GM12864 (cell line): ENCODE measurements at regions not wholly inside any gene's neighbourhood (a gene's known extent, or its start where the extent isn't known, plus 50 kb on each side); places are given as distances from the start of the nearest gene placed in this dataset.

Source experiments
- DNase-seq: peaks from one replicate; pipeline ENCODE4 v3.0.0-alpha.2; 2011; ENCODE audit warnings: low read depth
- H3K4me3 ChIP-seq: 2 replicates; pipeline ENCODE4 v1.5.1; 2011; ENCODE audit warnings: mild to moderate bottlenecking, low read depth, low read length, control low read depth
- CTCF ChIP-seq: IDR thresholded peaks from 2 replicates; pipeline ENCODE4 v1.5.1; 2011; ENCODE audit warnings: low read depth, mild to moderate bottlenecking, moderate library complexity, low read length, control low read depth, inconsistent platforms; ENCODE audit errors: missing control alignments

DNA sequence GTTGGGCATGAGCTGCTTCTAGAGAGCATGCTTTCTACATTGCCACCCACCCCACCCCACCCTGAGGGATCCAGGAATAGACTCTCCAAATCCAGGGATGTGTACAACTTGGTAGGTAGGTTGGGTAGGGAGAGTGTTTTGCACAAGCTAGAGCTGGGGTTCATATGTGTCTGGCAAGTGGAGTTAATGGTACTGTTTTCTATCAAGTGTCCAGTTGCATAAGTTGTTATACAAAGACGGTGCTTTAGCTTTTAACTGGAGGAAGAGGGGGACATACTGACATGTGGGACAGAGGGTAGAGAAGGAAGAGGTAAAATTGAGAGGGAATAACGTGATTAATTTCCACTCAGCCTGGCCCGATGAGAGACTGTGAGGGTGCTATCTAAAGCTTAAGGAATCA lies 51.0 kb upstream of the TNC start:
- DNase-seq, result no peak
- H3K4me3 ChIP-seq, result no peak overlapping the region
- no peak for TF ChIP-seq CTCF

- no peak for DNase-seq
- no peak for TF ChIP-seq CTCF
- no peak overlapping the region for H3K4me3 ChIP-seq
These were observed 52.6 kb upstream of the TNC start for GRCh38 chr9:115170358-115171073.

GRCh38 chr9:115171921-115172388 lies 54.0 kb upstream of the TNC start:
- no peak for TF ChIP-seq CTCF
- no peak overlapping the region for H3K4me3 ChIP-seq
- no peak for DNase-seq

DNA sequence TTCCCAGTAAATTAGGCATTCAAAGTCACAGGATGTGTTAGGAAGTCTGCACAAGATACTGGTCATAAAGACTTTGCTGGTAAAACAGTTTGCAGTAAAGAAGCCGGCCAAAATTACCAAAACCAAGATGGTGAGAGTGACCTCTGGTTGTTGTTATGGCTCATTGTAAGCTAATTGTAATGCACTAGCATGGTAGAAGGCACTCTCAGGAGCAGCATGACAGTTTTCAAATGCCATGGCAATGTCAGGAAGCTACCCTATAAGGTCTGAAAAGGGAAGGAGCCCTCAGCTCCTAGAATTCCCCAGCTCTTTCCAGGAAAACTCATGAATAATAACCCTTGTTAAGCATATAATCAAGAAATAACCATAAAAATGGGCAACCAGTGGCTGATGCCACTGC lies 64.3 kb upstream of the TNC start:
- DNase-seq, result no peak
- no peak overlapping the region for H3K4me3 ChIP-seq
- TF ChIP-seq CTCF, result no peak

DNA sequence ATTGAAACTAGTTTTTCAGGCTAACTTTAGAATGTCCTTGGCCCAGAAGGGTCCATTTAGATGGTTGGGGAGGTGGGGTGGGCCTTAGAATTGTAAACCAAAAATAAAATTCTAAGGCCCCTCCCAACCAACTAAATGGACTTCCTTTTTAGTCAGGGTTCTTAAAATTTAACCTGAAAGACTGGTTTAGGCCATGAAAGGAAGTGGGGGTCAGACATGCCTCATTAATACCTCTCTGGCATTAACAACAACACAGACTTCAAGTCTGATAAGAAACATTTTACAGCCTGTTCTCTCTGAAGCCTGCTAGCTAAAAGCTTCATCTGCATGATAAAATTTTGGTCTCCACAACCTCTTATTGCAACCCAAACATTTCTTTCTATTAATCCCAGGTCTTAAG lies 65.5 kb upstream of the TNC start:
- no peak for DNase-seq
- H3K4me3 ChIP-seq, result no peak overlapping the region
- no peak for TF ChIP-seq CTCF

DNA sequence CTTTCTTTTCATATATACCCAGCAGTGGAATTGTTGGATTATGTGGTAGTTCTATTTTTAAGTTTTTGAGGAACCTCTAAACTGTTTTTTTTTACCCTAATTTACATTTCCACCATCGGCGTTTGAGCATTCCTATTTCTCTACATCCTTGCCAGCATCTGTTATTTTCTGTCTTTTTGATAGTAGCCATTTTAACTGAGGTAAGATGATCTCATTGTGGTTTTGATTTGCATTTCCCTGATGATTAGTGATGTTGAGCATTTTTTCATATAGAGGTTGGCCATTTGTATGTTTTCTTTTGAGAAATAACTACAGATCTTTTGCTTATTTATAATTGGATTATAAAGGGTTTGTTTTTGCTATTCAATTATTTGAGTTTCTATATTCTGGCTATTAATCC lies 71.7 kb upstream of the TNC start:
- no peak for TF ChIP-seq CTCF
- no peak overlapping the region for H3K4me3 ChIP-seq
- DNase-seq, result no peak

DNA sequence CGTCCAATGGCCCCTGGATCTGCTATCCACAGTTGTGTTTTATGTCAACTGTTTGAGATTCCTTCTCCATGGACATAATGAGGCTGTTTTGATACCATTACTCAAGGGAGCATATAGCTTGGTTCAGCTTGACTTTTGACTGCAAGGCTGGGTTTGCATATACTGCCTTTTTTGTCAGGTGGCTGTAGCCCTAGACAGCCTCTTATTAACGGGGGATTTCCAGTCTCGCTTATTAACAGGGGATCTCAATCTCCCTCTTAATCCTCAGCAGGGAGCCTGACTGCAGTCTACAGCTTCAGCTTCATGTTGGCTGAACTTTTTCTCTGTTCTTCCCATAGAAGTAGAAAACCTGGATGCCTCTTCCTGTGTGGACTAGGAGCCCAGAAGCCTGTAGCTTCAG lies 73.7 kb upstream of the TNC start:
- TF ChIP-seq CTCF, result no peak

More for the DNA sequence above, 73.7 kb upstream of the TNC start:
- no peak overlapping the region for H3K4me3 ChIP-seq
- no peak for DNase-seq
